Mesothelial cell of epicardium (in vitro differentiated cells): ENCODE measurements at regions not wholly inside any gene's neighbourhood (a gene's known extent, or its start where the extent isn't known, plus 50 kb on each side); places are given as distances from the start of the nearest gene placed in this dataset.
"Not testable (repeated sequence)": the region's sequence is repeated elsewhere in the genome, so short reads cannot be mapped to it uniquely, and the experiment has no call there.

Experiments used
- DNase-seq, 2 experiments: peaks; one replicate each; pipeline ENCODE4 v3.0.0; 2021; ENCODE audit warnings: low spot score in 2 of 2; ENCODE audit not compliant: unreplicated experiment in 2 of 2
- H3K27ac Mint-ChIP-seq: 2 replicates; pipeline ENCODE4 v1.8.0; 2021; ENCODE audit warnings: mixed read lengths
- H3K27me3 Mint-ChIP-seq: 2 replicates; pipeline ENCODE4 v1.8.0; 2021; ENCODE audit warnings: low read depth, mixed read lengths
- H3K36me3 Mint-ChIP-seq: 2 replicates; pipeline ENCODE4 v1.8.0; 2021; ENCODE audit warnings: mixed read lengths
- H3K4me1 Mint-ChIP-seq: 2 replicates; pipeline ENCODE4 v1.8.0; 2021; ENCODE audit warnings: mixed read lengths
- H3K4me3 Mint-ChIP-seq: 2 replicates; pipeline ENCODE4 v1.8.0; 2021; ENCODE audit warnings: mild to moderate bottlenecking, moderate library complexity, mixed read lengths
- H3K9me3 Mint-ChIP-seq: 2 replicates; pipeline ENCODE4 v1.8.0; 2021; ENCODE audit warnings: mixed read lengths
- TF ChIP-seq, protein P1 (sequence below): fragments of 200-600 bp; sonication (generic); IDR thresholded peaks from one replicate; pipeline ENCODE4 v1.5.0; 2021; ENCODE audit warnings: antibody characterized with exemption; ENCODE audit not compliant: unreplicated experiment

DNA sequence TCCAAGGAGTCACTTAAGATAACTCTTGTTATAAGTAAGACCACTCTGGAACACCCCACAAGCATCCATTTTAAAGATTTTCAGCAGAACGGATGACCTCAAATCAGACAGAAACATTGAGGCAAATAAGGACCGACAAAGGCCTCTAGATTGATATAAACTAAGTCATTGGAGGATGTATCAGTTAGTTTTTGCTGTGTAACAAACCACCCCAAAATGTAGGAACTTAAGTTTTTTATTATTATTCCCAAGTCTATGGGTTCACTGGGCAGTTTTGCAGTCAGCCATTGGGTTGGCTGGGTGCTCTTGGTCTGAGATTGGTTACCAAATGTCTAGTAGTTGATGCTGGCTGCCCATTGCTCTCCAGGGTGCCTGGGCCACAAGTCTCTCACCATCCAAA is 311.8 kb downstream of the SIPA1L2 start:
- Mint-ChIP-seq H3K4me3 (no peak overlapping the region), H3K27me3 (no peaks in the 10 kb centered on the region), H3K36me3 (no peaks in the 10 kb centered on the region), H3K9me3 (peaks cover 3% of the 10 kb centered on the region), H3K4me1 (peaks cover 22% of the 10 kb centered on the region), H3K27ac (no peak overlapping the region)
- TF ChIP-seq, protein P1, sequence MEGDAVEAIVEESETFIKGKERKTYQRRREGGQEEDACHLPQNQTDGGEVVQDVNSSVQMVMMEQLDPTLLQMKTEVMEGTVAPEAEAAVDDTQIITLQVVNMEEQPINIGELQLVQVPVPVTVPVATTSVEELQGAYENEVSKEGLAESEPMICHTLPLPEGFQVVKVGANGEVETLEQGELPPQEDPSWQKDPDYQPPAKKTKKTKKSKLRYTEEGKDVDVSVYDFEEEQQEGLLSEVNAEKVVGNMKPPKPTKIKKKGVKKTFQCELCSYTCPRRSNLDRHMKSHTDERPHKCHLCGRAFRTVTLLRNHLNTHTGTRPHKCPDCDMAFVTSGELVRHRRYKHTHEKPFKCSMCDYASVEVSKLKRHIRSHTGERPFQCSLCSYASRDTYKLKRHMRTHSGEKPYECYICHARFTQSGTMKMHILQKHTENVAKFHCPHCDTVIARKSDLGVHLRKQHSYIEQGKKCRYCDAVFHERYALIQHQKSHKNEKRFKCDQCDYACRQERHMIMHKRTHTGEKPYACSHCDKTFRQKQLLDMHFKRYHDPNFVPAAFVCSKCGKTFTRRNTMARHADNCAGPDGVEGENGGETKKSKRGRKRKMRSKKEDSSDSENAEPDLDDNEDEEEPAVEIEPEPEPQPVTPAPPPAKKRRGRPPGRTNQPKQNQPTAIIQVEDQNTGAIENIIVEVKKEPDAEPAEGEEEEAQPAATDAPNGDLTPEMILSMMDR = no peak
- no peak for DNase-seq

DNA sequence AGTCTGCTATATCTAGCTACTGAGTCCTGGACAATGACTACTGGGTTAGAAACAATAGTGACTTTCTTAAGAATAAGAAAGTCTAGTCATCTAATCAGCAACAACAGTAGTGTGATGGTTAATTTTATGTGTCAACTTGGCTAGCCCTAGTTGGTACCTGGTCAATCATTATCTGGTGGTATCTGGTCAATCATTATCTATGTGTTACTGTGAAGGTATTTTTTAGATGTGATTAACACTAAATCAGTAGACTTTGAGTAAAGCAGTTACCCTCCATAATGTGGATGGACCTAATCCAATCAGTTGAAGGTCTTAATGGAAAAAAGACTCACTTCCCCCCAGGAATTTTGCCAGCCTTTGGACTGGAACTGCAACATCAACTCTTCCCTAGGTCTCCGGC is 312.6 kb downstream of the SIPA1L2 start:
- no peak for DNase-seq
- Mint-ChIP-seq H3K27ac (no peak overlapping the region), H3K36me3 (no peaks in the 10 kb centered on the region), H3K4me1 (peaks cover 19% of the 10 kb centered on the region), H3K4me3 (no peak overlapping the region), H3K27me3 (no peaks in the 10 kb centered on the region), H3K9me3 (peaks cover 11% of the 10 kb centered on the region)
- TF ChIP-seq, protein P1 = no peak

DNA sequence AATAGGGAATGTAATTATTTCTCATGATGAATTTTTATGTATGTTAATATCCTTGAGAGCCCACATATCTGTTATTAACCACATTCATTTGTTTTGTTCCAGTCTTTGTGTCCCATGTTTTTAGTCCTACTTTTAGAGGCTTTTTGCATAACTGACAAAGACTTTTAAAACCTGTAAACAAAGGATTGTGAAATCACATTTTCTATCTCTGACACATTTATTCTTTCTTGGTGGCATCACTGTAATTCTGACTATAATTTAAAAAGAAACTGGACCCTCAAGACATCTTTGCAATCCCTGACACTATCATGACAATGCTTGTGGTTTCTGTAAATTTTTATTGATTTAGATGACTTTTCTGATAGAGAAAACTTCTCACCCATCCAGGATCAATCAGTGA is 313.1 kb downstream of the SIPA1L2 start:
- TF ChIP-seq, protein P1 = no peak
- no peak overlapping the region for H3K4me3 Mint-ChIP-seq
- no peak overlapping the region for H3K27ac Mint-ChIP-seq
- H3K27me3 Mint-ChIP-seq = no peaks in the 10 kb centered on the region
- no peak for DNase-seq
- H3K4me1 Mint-ChIP-seq = peaks cover 18% of the 10 kb centered on the region
- no peaks in the 10 kb centered on the region for H3K36me3 Mint-ChIP-seq
- peaks cover 16% of the 10 kb centered on the region for H3K9me3 Mint-ChIP-seq

DNA sequence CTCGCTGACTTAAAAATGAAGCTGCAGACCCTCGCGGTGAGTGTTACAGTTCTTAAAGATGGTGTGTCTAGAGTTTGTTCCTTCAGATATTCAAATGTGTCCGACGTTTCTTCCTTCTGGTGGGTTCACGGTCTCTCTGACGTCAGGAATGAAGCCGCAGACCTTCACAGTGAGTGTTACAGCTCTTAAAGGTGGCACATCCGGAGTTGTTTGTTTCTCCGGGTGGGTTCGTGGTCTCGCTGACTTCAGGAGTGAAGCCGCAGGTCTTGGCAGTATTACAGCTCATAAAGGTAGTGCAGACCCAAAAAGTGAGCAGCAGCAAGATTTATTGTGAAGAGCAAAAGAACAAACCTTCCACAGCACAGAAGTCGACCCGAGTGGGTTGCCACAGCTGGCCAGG is 316.1 kb downstream of the SIPA1L2 start:
- not testable (repeated sequence) for DNase-seq, H3K4me1 Mint-ChIP-seq, H3K27me3 Mint-ChIP-seq, H3K36me3 Mint-ChIP-seq, H3K27ac Mint-ChIP-seq, H3K4me3 Mint-ChIP-seq
- H3K9me3 Mint-ChIP-seq = peaks cover 16% of the 10 kb centered on the region

DNA sequence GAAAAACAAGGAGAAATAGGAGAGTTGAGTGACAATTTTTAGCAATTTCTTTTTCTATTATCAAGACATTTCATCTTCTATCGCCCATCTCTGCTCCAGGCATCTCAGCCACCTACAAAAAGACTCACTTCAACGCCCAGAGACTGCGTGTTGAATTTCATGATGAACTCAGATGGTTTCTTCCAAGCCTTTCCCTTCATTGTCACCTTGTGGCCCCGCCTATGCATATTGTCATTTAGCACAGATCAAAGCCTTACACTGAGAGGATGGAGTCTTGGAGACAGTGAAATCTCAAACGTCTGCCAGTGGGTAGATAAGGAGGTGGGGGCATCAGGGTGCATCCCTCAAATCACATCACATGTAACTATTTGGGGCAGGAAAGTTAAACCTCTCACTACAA is 319.4 kb downstream of the SIPA1L2 start:
- peaks cover 16% of the 10 kb centered on the region for H3K9me3 Mint-ChIP-seq
- H3K4me3 Mint-ChIP-seq = no peak overlapping the region
- H3K36me3 Mint-ChIP-seq = no peaks in the 10 kb centered on the region
- no peaks in the 10 kb centered on the region for H3K27me3 Mint-ChIP-seq
- DNase-seq = no peak
- no peak overlapping the region for H3K27ac Mint-ChIP-seq
- H3K4me1 Mint-ChIP-seq = peaks cover 12% of the 10 kb centered on the region
- TF ChIP-seq, protein P1 = no peak

DNA sequence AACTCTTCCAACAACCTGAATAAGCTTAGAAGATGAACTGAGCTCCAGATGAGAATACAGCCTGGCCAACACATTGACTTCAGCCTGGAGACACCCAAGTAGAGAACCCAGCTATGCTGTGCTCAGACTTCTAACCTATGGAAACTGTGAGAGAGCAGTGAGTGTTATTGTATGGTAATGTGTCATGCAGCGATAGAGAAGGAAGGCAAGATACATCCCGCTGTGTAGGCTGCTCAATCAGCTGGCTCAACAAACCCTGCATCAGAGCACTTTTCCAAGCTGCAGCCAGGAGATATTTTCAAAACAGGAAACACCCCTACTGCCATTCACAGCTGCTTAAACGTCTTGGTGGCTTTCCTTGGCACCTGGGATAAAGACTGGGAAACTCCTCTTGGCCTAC is 321.3 kb downstream of the SIPA1L2 start:
- H3K4me1 Mint-ChIP-seq = peaks cover 12% of the 10 kb centered on the region
- TF ChIP-seq, protein P1 = no peak
- H3K4me3 Mint-ChIP-seq = no peak overlapping the region
- peaks cover 16% of the 10 kb centered on the region for H3K9me3 Mint-ChIP-seq
- H3K27ac Mint-ChIP-seq = no peak overlapping the region
- H3K27me3 Mint-ChIP-seq = no peaks in the 10 kb centered on the region
- no peaks in the 10 kb centered on the region for H3K36me3 Mint-ChIP-seq
- DNase-seq = no peak
